HUDEP-2 (cell line): ENCODE measurements at regions not wholly inside any gene's neighbourhood (a gene's known extent, or its start where the extent isn't known, plus 50 kb on each side); places are given as distances from the start of the nearest gene placed in this dataset.

ENCODE experiments used
- DNase-seq, 76 experiments: peaks; one replicate each; lab custom pipeline; 2025; ENCODE audit not compliant: unreplicated experiment in 76 of 76; lab: John Stamatoyannopoulos, UW

- no peak for DNase-seq
Observed at GRCh38 chr12:103178366-103179080, 221.0 kb downstream of the ASCL1 start.

- no peak for DNase-seq
Observed at GRCh38 chr12:103181366-103182152, 224.1 kb downstream of the ASCL1 start.

- peak in 4 of 76 experiments; percentile 1 to 42 (median 22) for DNase-seq
Observed at GRCh38 chr12:103182299-103182698, 224.8 kb downstream of the ASCL1 start.

GRCh38 chr12:103196467-103196866, 239.0 kb downstream of the ASCL1 start:
- DNase-seq = no peak

GRCh38 chr12:103197725-103198388, 240.4 kb downstream of the ASCL1 start:
- DNase-seq = no peak

GRCh38 chr12:103198499-103198898, 241.0 kb downstream of the ASCL1 start:
- no peak for DNase-seq

- no peak for DNase-seq
Observed at GRCh38 chr12:103205906-103206305, 248.4 kb downstream of the ASCL1 start.

GRCh38 chr12:103207936-103208335, 250.5 kb downstream of the ASCL1 start:
- DNase-seq = no peak

- DNase-seq = no peak
Observed at GRCh38 chr12:103241184-103241583, 254.6 kb downstream of the C12orf42 start.

- DNase-seq = no peak
Observed at GRCh38 chr12:103244596-103244995, 251.2 kb downstream of the C12orf42 start.

- no peak for DNase-seq
Observed at GRCh38 chr12:103247531-103247930, 248.2 kb downstream of the C12orf42 start.

- no peak for DNase-seq
Observed at GRCh38 chr12:103249607-103250006, 246.2 kb downstream of the C12orf42 start.

- DNase-seq = no peak
Observed at GRCh38 chr12:103250487-103250886, 245.3 kb downstream of the C12orf42 start.
